Mesenchymal stem cell (in vitro differentiated cells and primary cell): ENCODE measurements at regions not wholly inside any gene's neighbourhood (a gene's known extent, or its start where the extent isn't known, plus 50 kb on each side); places are given as distances from the start of the nearest gene placed in this dataset.

ENCODE experiments used
- DNase-seq: peaks from one replicate; pipeline ENCODE4 v3.0.0-alpha.2; 2013
- H2AFZ ChIP-seq: one replicate; pipeline ENCODE4 v1.6.1; 2013; ENCODE audit warnings: low read depth, mild to moderate bottlenecking, control low read depth, inconsistent platforms, low read length, moderate library complexity
- H2AK5ac ChIP-seq: 2 replicates; pipeline ENCODE4 v1.6.1; 2013; ENCODE audit warnings: low read length, moderate library complexity, mild to moderate bottlenecking, inconsistent platforms; ENCODE audit not compliant: severe bottlenecking
- H2BK120ac ChIP-seq: one replicate; pipeline ENCODE4 v1.6.1; 2013; ENCODE audit warnings: low read depth, mild to moderate bottlenecking, inconsistent platforms, low read length, moderate library complexity
- H2BK12ac ChIP-seq, 2 experiments: one replicate each; pipeline ENCODE4 v1.6.1; 2013; ENCODE audit warnings: inconsistent platforms in 2 of 2, low read length in 2 of 2, mild to moderate bottlenecking in 2 of 2, moderate library complexity in 2 of 2, control low read depth in 1 of 2
- H2BK15ac ChIP-seq: one replicate; pipeline ENCODE4 v1.6.1; 2013; ENCODE audit warnings: mild to moderate bottlenecking, low read depth, inconsistent platforms; ENCODE audit not compliant: poor library complexity, severe bottlenecking
- H2BK5ac ChIP-seq: 2 replicates; pipeline ENCODE4 v1.6.1; 2013; ENCODE audit warnings: low read depth, mild to moderate bottlenecking, low read length, control low read depth, inconsistent platforms; ENCODE audit not compliant: poor library complexity, severe bottlenecking
- H3K14ac ChIP-seq, 2 experiments: one replicate each; pipeline ENCODE4 v1.6.1; 2013; ENCODE audit warnings: inconsistent platforms in 2 of 2, low read length in 2 of 2, control low read depth in 1 of 2, mild to moderate bottlenecking in 1 of 2, moderate library complexity in 1 of 2
- H3K18ac ChIP-seq, 2 experiments: one replicate each; pipeline ENCODE4 v1.6.1; 2013; ENCODE audit warnings: inconsistent platforms in 2 of 2, low read length in 2 of 2, control low read depth in 1 of 2, low read depth in 1 of 2, mild to moderate bottlenecking in 1 of 2
- H3K23ac ChIP-seq, 2 experiments: one replicate each; pipeline ENCODE4 v1.6.1; 2013; ENCODE audit warnings: inconsistent platforms in 2 of 2, low read length in 2 of 2, mild to moderate bottlenecking in 2 of 2, moderate library complexity in 2 of 2, control low read depth in 1 of 2
- H3K27ac ChIP-seq: 2 replicates; pipeline ENCODE4 v1.5.1; 2013; ENCODE audit warnings: mild to moderate bottlenecking, moderate library complexity, low read length, control low read depth, inconsistent platforms; ENCODE audit not compliant: poor library complexity, severe bottlenecking
- H3K27me3 ChIP-seq, 2 experiments: 2 replicates each; pipeline versions ENCODE4 v1.6.1 to v1.7.0; 2013; ENCODE audit warnings: low read length in 2 of 2, mild to moderate bottlenecking in 2 of 2, moderate library complexity in 2 of 2, control low read depth in 1 of 2, inconsistent platforms in 1 of 2; ENCODE audit not compliant: control insufficient read depth in 1 of 2, insufficient read depth in 1 of 2
- H3K36me3 ChIP-seq, 2 experiments: 2 replicates each; pipeline versions ENCODE4 v1.6.1 to v1.7.0; 2013; ENCODE audit warnings: low read length in 2 of 2, control low read depth in 1 of 2, inconsistent platforms in 1 of 2, low read depth in 1 of 2, mild to moderate bottlenecking in 1 of 2; ENCODE audit not compliant: insufficient read depth in 2 of 2, control insufficient read depth in 1 of 2
- H3K4ac ChIP-seq, 2 experiments: one replicate each; pipeline ENCODE4 v1.6.1; 2013; ENCODE audit warnings: inconsistent platforms in 2 of 2, low read length in 2 of 2, mild to moderate bottlenecking in 2 of 2, moderate library complexity in 2 of 2, control low read depth in 1 of 2, low read depth in 1 of 2
- H3K4me1 ChIP-seq: 2 replicates; pipeline ENCODE4 v1.6.1; 2013; ENCODE audit warnings: low read depth, low read length, control low read depth; ENCODE audit not compliant: control insufficient read depth, insufficient read depth
- H3K4me2 ChIP-seq: 2 replicates; pipeline ENCODE4 v1.6.1; 2013; ENCODE audit warnings: low read length, mild to moderate bottlenecking, inconsistent platforms; ENCODE audit not compliant: poor library complexity, severe bottlenecking
- H3K4me3 ChIP-seq, 2 experiments: 2 replicates each; pipeline versions ENCODE4 v1.5.1 to v1.7.0; 2013; ENCODE audit warnings: low read length in 2 of 2, mild to moderate bottlenecking in 2 of 2, control low read depth in 1 of 2, low read depth in 1 of 2; ENCODE audit not compliant: insufficient read depth in 1 of 2
- H3K79me1 ChIP-seq: replicated peaks from 2 replicates; pipeline ENCODE4 v1.6.1; 2013; ENCODE audit warnings: mild to moderate bottlenecking, control low read depth, low read length, inconsistent platforms; ENCODE audit not compliant: poor library complexity, severe bottlenecking
- H3K9ac ChIP-seq: 2 replicates; pipeline ENCODE4 v1.7.0; 2013; ENCODE audit warnings: mild to moderate bottlenecking, low read length, moderate library complexity
- H3K9me3 ChIP-seq: 2 replicates; pipeline ENCODE4 v1.7.0; 2013; ENCODE audit warnings: mild to moderate bottlenecking, low read length; ENCODE audit not compliant: control insufficient read depth
- H4K8ac ChIP-seq: one replicate; pipeline ENCODE4 v1.6.1; 2013; ENCODE audit warnings: inconsistent platforms, mild to moderate bottlenecking, low read length, moderate library complexity
- H4K91ac ChIP-seq: one replicate; pipeline ENCODE4 v1.6.1; 2013; ENCODE audit warnings: mild to moderate bottlenecking, low read length, inconsistent platforms
- WGBS: methylation state at CpG from one replicate; pipeline ENCODE4 v1.1.7; 2013; ENCODE audit warnings: mixed read lengths; 5-methylcytosine and 5-hydroxymethylcytosine counted together

- 67% methylated on average over 6 of the region's 7 CpGs for WGBS
- Histone ChIP-seq H2BK120ac (no peak overlapping the region), H3K4me1 (no peaks in the 10 kb centered on the region), H3K9ac (no peak overlapping the region), H4K8ac (no peak overlapping the region), H3K18ac (no peak overlapping the region), H2AFZ (no peak overlapping the region), H3K23ac (no peak overlapping the region), H2BK15ac (no peak overlapping the region), H2BK5ac (no peak overlapping the region), H3K4me2 (no peak overlapping the region), H3K27ac (no peak overlapping the region), H3K36me3 (no peaks in the 10 kb centered on the region), H3K4me3 (no peak overlapping the region), H3K14ac (no peak overlapping the region), H3K79me1 (no peaks in the 10 kb centered on the region), H2AK5ac (no peak overlapping the region), H4K91ac (no peak overlapping the region), H3K4ac (no peak overlapping the region), H3K27me3 (no peaks in the 10 kb centered on the region), H3K9me3 (peaks cover 11% of the 10 kb centered on the region), H2BK12ac (no peak overlapping the region)
- no peak for DNase-seq
Measured at GRCh38 chr3:3315846-3316245, 136.4 kb upstream of the CRBN start.

GRCh38 chr3:3309887-3310286, 130.4 kb upstream of the CRBN start:
- H3K4me2 ChIP-seq, result no peak overlapping the region
- no peak overlapping the region for H3K27ac ChIP-seq
- H2AK5ac ChIP-seq, result no peak overlapping the region
- no peaks in the 10 kb centered on the region for H3K4me1 ChIP-seq
- no peaks in the 10 kb centered on the region for H3K36me3 ChIP-seq
- peaks cover 11% of the 10 kb centered on the region for H3K9me3 ChIP-seq
- no peak overlapping the region for H2BK120ac ChIP-seq
- 55% methylated on average over 2 of the region's 3 CpGs for WGBS
- no peak overlapping the region for H2BK5ac ChIP-seq
- H2BK12ac ChIP-seq, result no peak overlapping the region
- H4K91ac ChIP-seq, result no peak overlapping the region
- H3K4ac ChIP-seq, result no peak overlapping the region
- no peak overlapping the region for H4K8ac ChIP-seq
- no peaks in the 10 kb centered on the region for H3K79me1 ChIP-seq
- no peak overlapping the region for H3K9ac ChIP-seq
- no peak overlapping the region for H3K4me3 ChIP-seq
- H2BK15ac ChIP-seq, result no peak overlapping the region
- H3K14ac ChIP-seq, result no peak overlapping the region
- no peak for DNase-seq
- no peak overlapping the region for H2AFZ ChIP-seq
- H3K18ac ChIP-seq, result no peak overlapping the region
- no peaks in the 10 kb centered on the region for H3K27me3 ChIP-seq
- H3K23ac ChIP-seq, result no peak overlapping the region

GRCh38 chr3:3308809-3309208, 129.3 kb upstream of the CRBN start:
- Histone ChIP-seq H3K9me3 (peaks cover 14% of the 10 kb centered on the region), H2BK5ac (no peak overlapping the region), H3K18ac (no peak overlapping the region), H4K91ac (no peak overlapping the region), H3K4me1 (no peaks in the 10 kb centered on the region), H3K27ac (no peak overlapping the region), H2BK120ac (no peak overlapping the region), H3K36me3 (no peaks in the 10 kb centered on the region), H3K9ac (no peak overlapping the region), H4K8ac (no peak overlapping the region), H3K4ac (no peak overlapping the region), H2BK15ac (no peak overlapping the region), H3K23ac (no peak overlapping the region), H2AFZ (no peak overlapping the region), H3K14ac (no peak overlapping the region), H2AK5ac (no peak overlapping the region), H2BK12ac (no peak overlapping the region), H3K27me3 (no peaks in the 10 kb centered on the region), H3K4me3 (no peak overlapping the region), H3K4me2 (no peak overlapping the region), H3K79me1 (no peaks in the 10 kb centered on the region)
- no peak for DNase-seq
- WGBS, result 71% methylated on average over 3 of the region's 3 CpGs

- Histone ChIP-seq H3K27me3 (no peaks in the 10 kb centered on the region), H3K9me3 (peaks cover 14% of the 10 kb centered on the region), H3K4ac (no peak overlapping the region), H2BK5ac (no peak overlapping the region), H4K8ac (no peak overlapping the region), H3K23ac (no peak overlapping the region), H3K36me3 (no peaks in the 10 kb centered on the region), H3K4me2 (no peak overlapping the region), H2AFZ (no peak overlapping the region), H2AK5ac (no peak overlapping the region), H2BK120ac (no peak overlapping the region), H3K18ac (no peak overlapping the region), H3K79me1 (no peaks in the 10 kb centered on the region), H3K27ac (no peak overlapping the region), H3K4me3 (no peak overlapping the region), H3K9ac (no peak overlapping the region), H4K91ac (no peak overlapping the region), H2BK12ac (no peak overlapping the region), H2BK15ac (no peak overlapping the region), H3K14ac (no peak overlapping the region), H3K4me1 (no peaks in the 10 kb centered on the region)
- WGBS, result 71% methylated on average over 2 of the region's 4 CpGs
- DNase-seq, result no peak
Measured at GRCh38 chr3:3307491-3307890, 128.0 kb upstream of the CRBN start.
